H1 (cell line): ENCODE measurements at regions not wholly inside any gene's neighbourhood (a gene's known extent, or its start where the extent isn't known, plus 50 kb on each side); places are given as distances from the start of the nearest gene placed in this dataset.

Experiments
- KDM4A ChIP-seq: IDR thresholded peaks from one replicate; pipeline ENCODE4 v1.7.1; 2012; ENCODE audit warnings: low read depth, mild to moderate bottlenecking, moderate library complexity, low read length, inconsistent platforms; ENCODE audit not compliant: severe bottlenecking

GRCh38 chr4:95963456-95963855, 123.6 kb downstream of the PDHA2 start (continued):
- TF ChIP-seq KDM4A = no peak
- TF ChIP-seq, all 59 proteins: peak for 0
